GM18868 (cell line): ENCODE measurements at regions not wholly inside any gene's neighbourhood (a gene's known extent, or its start where the extent isn't known, plus 50 kb on each side); places are given as distances from the start of the nearest gene placed in this dataset.

Source experiments
- ATAC-seq: cut with Tn5 transposase; IDR thresholded peaks from one replicate; pipeline ENCODE4 v1.9.1; 2021; ENCODE audit warnings: mild to moderate bottlenecking, moderate library complexity; ENCODE audit not compliant: unreplicated experiment

GRCh38 chr20:61053487-61053886, 198.6 kb upstream of the CDH4 start:
- no peak for ATAC-seq

GRCh38 chr20:61053889-61054288, 198.2 kb upstream of the CDH4 start:
- ATAC-seq, result no peak

- no peak for ATAC-seq
Observed at GRCh38 chr20:61054411-61054810, 197.7 kb upstream of the CDH4 start.

GRCh38 chr20:61055180-61056010, 196.7 kb upstream of the CDH4 start:
- no peak for ATAC-seq

DNA sequence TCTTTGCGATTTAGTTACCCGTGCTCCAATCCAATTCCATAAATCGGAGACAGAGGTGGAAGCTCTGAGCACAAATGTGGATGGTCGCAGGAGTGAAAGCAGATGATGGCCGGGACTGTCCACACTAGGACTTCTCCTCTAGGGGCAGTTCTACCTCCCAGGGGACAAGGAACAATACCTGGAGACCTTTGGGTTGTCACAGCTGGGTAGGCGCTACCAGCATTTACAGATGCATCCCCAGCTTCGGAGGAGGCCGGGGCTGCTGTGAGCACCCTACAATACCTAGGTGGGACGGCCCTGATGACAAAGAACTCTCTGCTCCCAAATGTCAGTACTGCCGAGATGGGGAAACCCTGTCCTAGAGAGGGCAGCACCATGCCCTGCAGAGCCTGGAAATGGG, 195.9 kb upstream of the CDH4 start:
- ATAC-seq, result no peak

DNA sequence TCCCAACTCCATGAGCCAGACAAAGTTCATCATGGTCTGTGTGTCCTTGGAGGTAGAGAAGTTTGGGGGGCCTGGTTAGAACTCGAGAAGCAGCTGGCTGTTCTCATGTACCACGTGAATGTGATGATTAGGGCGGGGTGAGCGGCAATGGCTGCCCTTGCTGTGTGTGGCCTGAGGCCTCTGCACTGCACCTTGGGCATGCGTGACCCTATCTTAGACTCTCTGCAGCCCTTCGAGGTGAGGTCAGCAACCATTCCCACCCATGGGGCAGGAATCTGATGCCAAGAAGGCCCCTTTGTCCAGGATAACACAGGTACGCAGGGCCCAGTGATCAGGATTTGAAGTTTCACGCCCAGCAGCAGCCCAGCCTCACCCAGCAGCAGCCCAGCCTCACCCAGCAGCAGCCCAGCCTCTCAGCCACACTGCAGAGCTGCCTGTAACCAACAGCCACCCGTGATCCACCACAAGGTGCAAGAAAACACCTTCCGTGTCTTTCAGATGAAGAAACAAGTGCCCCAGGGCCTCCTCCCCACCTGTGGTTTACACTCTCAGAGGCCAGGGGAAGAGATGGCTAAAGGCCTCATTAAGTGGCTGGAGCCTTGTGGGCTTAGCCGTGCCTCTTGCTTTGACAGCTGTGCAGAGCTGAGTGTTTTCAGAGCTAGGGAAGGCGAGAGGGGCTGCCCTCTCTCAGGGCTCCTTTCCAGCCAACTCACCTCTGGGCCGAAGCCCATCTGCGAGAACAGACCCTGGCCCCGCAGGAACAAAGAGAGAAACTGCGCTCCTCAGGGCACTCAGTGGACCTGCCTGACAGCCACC, 195.2 kb upstream of the CDH4 start:
- ATAC-seq, result no peak

DNA sequence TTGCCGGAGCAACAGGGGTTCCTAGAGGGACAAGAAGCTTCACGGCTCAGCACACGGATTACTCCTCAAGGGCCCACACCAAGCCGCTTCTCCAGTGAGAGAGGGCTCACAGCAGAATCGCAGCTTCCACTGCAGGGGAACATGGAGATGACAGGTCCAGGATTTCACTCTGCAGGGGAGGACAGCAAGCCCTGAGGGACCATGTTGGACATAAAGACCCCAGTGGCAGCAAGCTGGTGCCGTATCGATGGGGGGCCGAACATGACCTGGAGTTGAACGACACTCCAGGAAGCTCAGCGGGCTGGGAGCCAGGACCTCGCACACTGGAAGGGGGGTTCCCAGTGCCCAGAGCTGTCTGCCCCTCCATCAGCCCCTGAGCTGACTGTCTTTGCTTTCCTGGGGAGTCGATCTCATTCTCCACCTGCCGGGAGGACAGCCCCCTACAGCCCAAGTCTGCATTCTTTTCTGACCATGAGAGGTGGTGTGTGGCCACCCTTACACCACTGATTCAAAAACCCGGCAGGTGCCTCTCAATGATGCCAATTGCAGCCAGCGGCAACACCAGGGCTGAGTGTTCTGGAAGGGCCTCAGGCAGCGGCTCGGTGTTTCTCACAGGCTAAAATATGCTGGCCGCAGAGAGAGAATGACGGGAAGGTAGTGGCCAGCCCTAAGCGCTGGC, 194.5 kb upstream of the CDH4 start:
- no peak for ATAC-seq

DNA sequence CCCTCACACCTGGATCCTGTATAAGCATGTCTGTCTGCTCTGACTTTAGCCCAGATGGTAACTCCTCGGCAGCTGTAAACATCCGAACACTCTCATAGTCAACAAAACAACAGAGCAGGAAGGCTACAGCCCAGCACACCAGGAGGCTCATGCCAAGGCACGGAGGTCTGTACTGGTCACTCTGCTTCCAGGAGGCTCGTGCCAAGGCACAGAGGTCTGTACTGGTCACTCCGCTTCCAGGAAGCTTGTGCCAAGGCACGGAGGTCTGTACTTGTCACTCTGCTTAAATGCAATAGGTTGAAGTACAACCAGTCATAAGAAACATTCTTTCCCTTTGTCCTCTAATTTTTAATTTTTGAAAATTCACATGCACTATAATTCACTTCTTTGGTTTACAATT, 190.1 kb upstream of the CDH4 start:
- ATAC-seq, result no peak

- no peak for ATAC-seq
Observed at GRCh38 chr20:61065853-61066252, 186.2 kb upstream of the CDH4 start.

GRCh38 chr20:61066526-61066925, 185.5 kb upstream of the CDH4 start:
- ATAC-seq, result no peak

GRCh38 chr20:61067221-61067620, 184.8 kb upstream of the CDH4 start:
- no peak for ATAC-seq

DNA sequence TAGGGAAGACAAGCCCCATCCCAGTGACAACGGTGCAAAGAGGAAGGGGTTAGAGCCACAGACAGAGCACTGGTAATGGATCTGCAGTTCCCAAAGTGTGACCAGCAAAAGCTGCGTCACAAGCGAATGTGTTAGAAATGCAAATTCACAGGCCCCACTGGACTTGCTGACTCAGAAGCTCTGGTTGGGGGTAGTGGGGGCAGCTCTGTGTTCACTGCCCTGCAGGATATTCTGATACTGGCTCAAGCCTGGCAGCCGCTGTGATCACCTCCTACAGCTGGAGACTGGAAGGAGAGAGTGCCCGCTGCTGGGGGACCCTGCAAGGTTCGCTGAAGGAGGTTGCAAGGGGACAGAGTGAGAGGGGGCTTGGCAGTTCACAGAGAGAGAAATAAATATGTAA, 179.7 kb upstream of the CDH4 start:
- ATAC-seq, result no peak

GRCh38 chr20:61073376-61073775, 178.7 kb upstream of the CDH4 start:
- ATAC-seq, result no peak

- no peak for ATAC-seq
Observed at GRCh38 chr20:61082720-61083119, 169.3 kb upstream of the CDH4 start.

DNA sequence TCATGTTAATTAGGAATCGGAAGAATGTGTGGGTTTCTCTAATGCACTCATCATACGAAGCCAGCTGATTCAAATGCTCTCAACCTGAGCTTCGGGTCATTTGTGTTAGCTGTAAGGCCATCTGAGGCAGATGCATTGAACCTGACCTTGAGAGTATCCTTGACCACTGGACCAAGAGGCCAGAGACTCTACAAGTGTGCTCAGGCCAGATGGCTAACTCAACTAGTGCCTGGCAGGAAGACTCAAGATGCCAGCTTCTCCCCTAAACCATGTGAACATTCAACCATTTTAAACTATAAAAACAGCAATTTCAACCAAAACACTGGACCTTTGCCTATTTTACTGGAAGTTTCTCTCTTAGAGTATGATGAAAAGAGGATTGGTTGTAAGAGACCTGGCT, 168.6 kb upstream of the CDH4 start:
- ATAC-seq, result no peak

DNA sequence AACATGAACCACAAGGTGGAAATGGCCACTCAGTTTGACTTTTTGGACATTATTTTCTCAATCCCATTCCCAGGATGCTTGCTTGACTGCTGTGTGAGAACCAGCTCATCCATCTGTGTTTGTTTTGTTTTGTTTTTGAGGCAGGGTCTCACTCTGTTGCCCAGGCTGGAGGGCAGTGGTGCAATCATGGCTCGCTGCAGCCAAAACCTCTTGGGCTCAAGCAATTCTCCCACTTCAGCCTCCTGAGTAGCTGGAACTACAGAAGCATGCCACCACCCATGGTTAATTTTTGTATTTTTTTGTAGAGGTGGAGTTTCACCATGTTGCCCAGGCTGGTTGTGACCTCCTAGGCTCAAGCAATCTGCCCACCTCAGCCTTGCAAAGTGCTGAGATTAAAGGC, 166.0 kb upstream of the CDH4 start:
- no peak for ATAC-seq

DNA sequence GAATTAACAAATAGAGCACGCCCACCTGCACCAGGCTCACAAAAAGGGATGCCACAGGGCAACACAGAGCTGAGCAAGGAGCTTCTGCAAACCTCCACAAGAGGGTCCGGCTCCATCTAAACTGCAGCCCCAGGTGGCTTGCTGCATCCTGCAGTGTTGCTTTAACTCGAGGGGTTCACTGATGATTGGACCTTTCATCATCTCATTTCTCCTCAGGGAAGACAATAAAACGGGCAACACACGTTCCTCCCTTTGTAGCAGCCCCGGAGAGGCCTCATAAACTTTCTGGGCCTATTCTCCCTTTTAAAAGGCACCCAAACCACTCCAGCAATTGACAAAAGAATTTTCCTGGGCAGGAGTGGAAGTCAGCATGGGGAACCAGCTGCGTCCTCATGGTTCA, 161.5 kb upstream of the CDH4 start:
- no peak for ATAC-seq

DNA sequence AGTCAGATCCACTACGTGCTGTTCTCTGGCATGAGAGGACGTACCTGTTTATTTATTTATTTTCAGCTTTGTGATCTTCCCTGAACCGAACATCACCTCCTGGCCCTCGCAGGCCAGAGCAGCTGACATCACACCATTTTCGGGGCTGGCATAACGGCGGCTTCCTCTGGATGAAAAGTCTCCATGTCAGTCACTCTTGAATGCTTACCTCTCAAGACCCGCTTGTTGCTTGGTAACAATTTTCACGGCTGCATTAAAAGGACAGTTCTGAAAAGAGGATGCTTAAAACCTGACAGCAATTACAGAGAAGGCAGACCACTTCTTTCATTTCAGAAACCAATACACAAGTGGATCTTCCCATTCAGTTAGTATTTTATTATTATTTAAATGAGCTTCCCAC, 159.8 kb upstream of the CDH4 start:
- no peak for ATAC-seq

DNA sequence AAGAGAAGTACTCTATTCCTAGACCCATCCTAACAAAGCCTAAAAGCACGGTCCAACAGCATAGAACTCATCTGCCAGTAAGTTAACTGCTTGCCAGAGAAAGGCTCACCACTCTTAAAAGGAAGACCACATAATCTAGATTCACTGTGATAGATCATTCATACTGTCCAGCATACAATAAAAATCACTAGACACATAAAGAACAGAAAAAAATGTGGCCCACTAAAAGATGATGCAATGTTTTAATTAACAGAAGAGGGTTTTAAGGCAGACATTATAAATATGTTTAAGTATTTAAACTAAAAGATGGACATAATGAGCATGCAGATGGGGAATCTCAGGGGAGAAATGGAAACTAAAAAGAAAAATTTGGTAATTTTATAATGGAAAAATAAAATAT, 157.5 kb upstream of the CDH4 start:
- ATAC-seq, result no peak

- ATAC-seq, result no peak
Observed at GRCh38 chr20:61096463-61096862, 155.6 kb upstream of the CDH4 start.

DNA sequence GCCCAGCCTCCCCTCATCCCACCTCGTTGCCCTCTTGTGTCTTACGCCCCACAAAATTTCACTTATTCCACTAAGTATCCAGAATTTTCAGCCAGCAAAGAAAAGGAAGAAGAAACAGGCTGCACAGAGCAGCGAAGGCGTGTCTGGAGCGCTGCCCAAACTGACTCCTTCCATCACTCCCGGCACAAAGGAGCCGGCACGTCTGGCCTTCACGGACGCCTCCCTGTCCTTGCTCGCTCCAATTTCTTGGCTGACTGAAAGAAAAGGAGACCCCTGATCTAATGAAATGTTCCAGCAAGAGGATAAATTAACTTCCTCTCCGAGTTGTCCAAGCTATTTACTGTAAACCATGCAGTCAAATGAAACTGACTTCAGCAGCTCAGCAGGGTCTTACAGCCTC, 152.3 kb upstream of the CDH4 start:
- no peak for ATAC-seq

GRCh38 chr20:61100489-61100888, 151.6 kb upstream of the CDH4 start:
- ATAC-seq, result no peak
